Transverse colon (tissue), 4 donors: ENCODE measurements at regions not wholly inside any gene's neighbourhood (a gene's known extent, or its start where the extent isn't known, plus 50 kb on each side); places are given as distances from the start of the nearest gene placed in this dataset.

ENCODE experiments used
- DNase-seq: peaks from one replicate; pipeline ENCODE4 v3.0.0-alpha.2; 2019
- H3K27ac ChIP-seq, 4 donors: fragments of 200-600 bp; sonication (generic); 2 replicates each; pipeline ENCODE4 v1.5.1; 2016 to 2018; ENCODE audit warnings: inconsistent platforms in 4 of 4
- H3K27me3 ChIP-seq: fragments of 200-600 bp; sonication (generic); 2 replicates; pipeline ENCODE4 v1.5.1; 2017; ENCODE audit warnings: inconsistent platforms
- H3K36me3 ChIP-seq, 4 donors: fragments of 200-600 bp; sonication (generic); 2 replicates each; pipeline ENCODE4 v1.5.1; 2017 to 2019; ENCODE audit warnings: inconsistent platforms in 4 of 4
- H3K4me1 ChIP-seq, 4 donors: fragments of 200-600 bp; sonication (generic); 2 replicates each; pipeline ENCODE4 v1.5.1; 2017 to 2020; ENCODE audit warnings: inconsistent platforms in 4 of 4
- H3K4me3 ChIP-seq, 4 donors: fragments of 200-600 bp; sonication (generic); 1 replicate in 1 of 4; 2 replicates in 3 of 4; pipeline versions ENCODE4 v1.5.1 to v1.6.1; 2017 to 2019; ENCODE audit warnings: inconsistent platforms in 4 of 4
- H3K9me3 ChIP-seq, 2 donors: fragments of 200-600 bp; sonication (generic); 2 replicates each; pipeline ENCODE4 v1.5.1; 2017 to 2019; ENCODE audit warnings: inconsistent platforms in 2 of 2
- CTCF ChIP-seq, 5 experiments: fragments of 200-600 bp in 3 of 5; fragments of 450-650 bp in 2 of 5; sonication (generic) in 3 of 5; IDR thresholded peaks; 1 replicate in 2 of 5; 2 replicates in 3 of 5; pipeline ENCODE4 v1.5.1; 2016 to 2017; ENCODE audit warnings: antibody characterized with exemption in 5 of 5, inconsistent platforms in 3 of 5, mild to moderate bottlenecking in 2 of 5, moderate library complexity in 1 of 5
- EP300 ChIP-seq: sonication (generic); formaldehyde crosslinking; IDR thresholded peaks from one replicate; pipeline ENCODE4 v1.6.1; 2017; ENCODE audit warnings: antibody characterized with exemption, low read depth
- POLR2A ChIP-seq: fragments of 450-650 bp; IDR thresholded peaks from one replicate; pipeline ENCODE4 v1.6.1; 2016; ENCODE audit warnings: antibody characterized with exemption, mild to moderate bottlenecking, moderate library complexity
- POLR2AphosphoS5 ChIP-seq, 3 donors: sonication (generic); formaldehyde crosslinking; IDR thresholded peaks; one replicate each; pipeline ENCODE4 v1.6.1; 2016; ENCODE audit warnings: antibody characterized with exemption in 3 of 3
- WGBS, 2 donors: methylation state at CpG; one replicate each; pipeline ENCODE4 v1.1.5; 2018; ENCODE audit warnings: low coverage in 1 of 2; 5-methylcytosine and 5-hydroxymethylcytosine counted together
- in situ Hi-C, 4 donors: fragments of 200-750 bp; cut with MboI; loops; one replicate each; pipeline versions ENCODE4 v1.15.0 to v1.15.1; 2017; ENCODE audit warnings: low sequenced_read_pairs in 3 of 4, low pct_ligation_motif_present in 1 of 4, low pct_unique_long_range_greater_than_20kb in 1 of 4
- intact Hi-C: fragments of 100-400 bp; cut with DNase I; formaldehyde crosslinking; loops from one replicate; pipeline ENCODE4 v1.15.1; 2023; ENCODE audit warnings: low total_unique reads

- Histone ChIP-seq H3K4me1 (no peaks in the 10 kb centered on the region), H3K27ac (no peak overlapping the region), H3K27me3 (peaks cover 11% of the 10 kb centered on the region), H3K36me3 (no peaks in the 10 kb centered on the region), H3K4me3 (no peak overlapping the region), H3K9me3 (no peaks in the 10 kb centered on the region)
- in situ Hi-C loops, result loop anchor here in 3 of 4 donors (25.0 kb wide), 1 partner anchor 1471 kb away; the partner anchor contains the start of gene TGFB2 (in 3 of the 3)
- intact Hi-C loops, result no loop called here
- no peak for DNase-seq
- TF ChIP-seq POLR2AphosphoS5 (IDR thresholded peaks at IDR 0.05) (no peak), CTCF (IDR thresholded peaks at IDR 0.05) (no peak), POLR2A (no peak), EP300 (no peak)
- 81% methylated on average over 7 of the region's 7 CpGs; no CpG with 5 or more reads in 1 of the 2 donors for whole genome bisulfite sequencing, 2 donors
Observed at GRCh38 chr1:219808790-219809189, 119.6 kb downstream of the SLC30A10 start.

- in situ Hi-C loops (loop anchor here in 3 of 4 donors (25.0 kb wide), 1 partner anchor 1469 kb away; the partner anchor contains the start of gene TGFB2 (in 3 of the 3)), intact Hi-C loops (no loop called here)
- Histone ChIP-seq H3K36me3 (no peaks in the 10 kb centered on the region), H3K4me1 (no peaks in the 10 kb centered on the region), H3K27ac (no peak overlapping the region), H3K27me3 (peaks cover 2% of the 10 kb centered on the region), H3K9me3 (no peaks in the 10 kb centered on the region), H3K4me3 (no peak overlapping the region)
- TF ChIP-seq POLR2A (no peak), POLR2AphosphoS5 (IDR thresholded peaks at IDR 0.05) (no peak), CTCF (IDR thresholded peaks at IDR 0.05) (no peak), EP300 (no peak)
- WGBS, 2 donors, result 67 to 68% methylated on average over 2 of the region's 2 CpGs
- no peak for DNase-seq
Observed at GRCh38 chr1:219806642-219807041, 121.7 kb downstream of the SLC30A10 start.

GRCh38 chr1:219806020-219806419, 122.3 kb downstream of the SLC30A10 start:
- no peak for DNase-seq
- intact Hi-C loops, result no loop called here
- no peaks in the 10 kb centered on the region for H3K9me3 ChIP-seq
- no peak for TF ChIP-seq POLR2AphosphoS5 (IDR thresholded peaks at IDR 0.05)
- TF ChIP-seq EP300, result no peak
- no peak for TF ChIP-seq POLR2A
- TF ChIP-seq CTCF (IDR thresholded peaks at IDR 0.05), result no peak
- in situ Hi-C loops, result loop anchor here in 3 of 4 donors (25.0 kb wide), 1 partner anchor 1469 kb away; the partner anchor contains the start of gene TGFB2 (in 3 of the 3)
- 78 to 82% methylated on average over 4 of the region's 4 CpGs for WGBS, 2 donors
- H3K27ac ChIP-seq, result no peak overlapping the region
- H3K4me1 ChIP-seq, result no peaks in the 10 kb centered on the region
- no peaks in the 10 kb centered on the region for H3K27me3 ChIP-seq
- no peaks in the 10 kb centered on the region for H3K36me3 ChIP-seq
- no peak overlapping the region for H3K4me3 ChIP-seq

GRCh38 chr1:219805191-219805590, 123.2 kb downstream of the SLC30A10 start:
- 39 to 45% methylated on average over 3 to 6 of the region's 6 CpGs for WGBS, 2 donors
- intact Hi-C loops, result no loop called here
- in situ Hi-C loops, result loop anchor here in 3 of 4 donors (25.0 kb wide), 1 partner anchor 1468 kb away; the partner anchor contains the start of gene TGFB2 (in 3 of the 3)
- H3K27me3 ChIP-seq, result no peaks in the 10 kb centered on the region
- H3K4me3 ChIP-seq, result no peak overlapping the region
- no peaks in the 10 kb centered on the region for H3K9me3 ChIP-seq
- H3K4me1 ChIP-seq, result no peaks in the 10 kb centered on the region
- no peak for TF ChIP-seq POLR2A
- TF ChIP-seq CTCF (IDR thresholded peaks at IDR 0.05), result no peak
- TF ChIP-seq EP300, result no peak
- no peak for TF ChIP-seq POLR2AphosphoS5 (IDR thresholded peaks at IDR 0.05)
- DNase-seq, result no peak
- H3K27ac ChIP-seq, result no peak overlapping the region
- no peaks in the 10 kb centered on the region for H3K36me3 ChIP-seq
